ENCODE measurements at regions not wholly inside any gene's neighbourhood (a gene's known extent, or its start where the extent isn't known, plus 50 kb on each side); places are given as distances from the start of the nearest gene placed in this dataset.

GRCh38 chr3:23738944-23739343 is 66.8 kb upstream of the UBE2E1 start:
- TF ChIP-seq, protein P1, sequence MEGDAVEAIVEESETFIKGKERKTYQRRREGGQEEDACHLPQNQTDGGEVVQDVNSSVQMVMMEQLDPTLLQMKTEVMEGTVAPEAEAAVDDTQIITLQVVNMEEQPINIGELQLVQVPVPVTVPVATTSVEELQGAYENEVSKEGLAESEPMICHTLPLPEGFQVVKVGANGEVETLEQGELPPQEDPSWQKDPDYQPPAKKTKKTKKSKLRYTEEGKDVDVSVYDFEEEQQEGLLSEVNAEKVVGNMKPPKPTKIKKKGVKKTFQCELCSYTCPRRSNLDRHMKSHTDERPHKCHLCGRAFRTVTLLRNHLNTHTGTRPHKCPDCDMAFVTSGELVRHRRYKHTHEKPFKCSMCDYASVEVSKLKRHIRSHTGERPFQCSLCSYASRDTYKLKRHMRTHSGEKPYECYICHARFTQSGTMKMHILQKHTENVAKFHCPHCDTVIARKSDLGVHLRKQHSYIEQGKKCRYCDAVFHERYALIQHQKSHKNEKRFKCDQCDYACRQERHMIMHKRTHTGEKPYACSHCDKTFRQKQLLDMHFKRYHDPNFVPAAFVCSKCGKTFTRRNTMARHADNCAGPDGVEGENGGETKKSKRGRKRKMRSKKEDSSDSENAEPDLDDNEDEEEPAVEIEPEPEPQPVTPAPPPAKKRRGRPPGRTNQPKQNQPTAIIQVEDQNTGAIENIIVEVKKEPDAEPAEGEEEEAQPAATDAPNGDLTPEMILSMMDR (IDR thresholded peaks at IDR 0.05; ENCODE audit: low read depth, low read length) = no peak
- DNase-seq (ENCODE audit: low read depth in 2 of 2) = peak in 1 of 2 donors; percentile 17
- no peak overlapping the region for H3K4me3 ChIP-seq (replicated peaks in 1 of 2; ENCODE audit: low read depth in 2 of 2, low read length in 2 of 2)

DNA sequence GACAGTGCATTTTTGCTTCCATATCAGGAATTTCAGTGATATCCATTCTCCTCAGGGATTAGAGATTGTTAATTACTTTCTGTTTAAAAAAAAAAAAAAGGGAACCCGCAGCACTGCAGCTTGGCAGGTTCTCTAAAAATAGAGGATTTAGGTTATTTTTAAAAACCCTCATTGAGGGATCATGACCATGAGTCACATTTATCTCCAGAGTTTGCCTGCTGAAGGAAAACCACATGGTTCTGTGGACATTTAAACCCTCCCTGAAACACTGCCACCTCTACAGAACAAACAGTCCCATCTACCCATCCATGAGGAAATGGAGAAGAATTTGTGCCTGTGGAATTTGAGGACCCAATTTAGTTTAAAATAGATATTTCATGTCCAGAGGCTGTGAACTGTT is 66.2 kb upstream of the UBE2E1 start:
- no peak overlapping the region for H3K4me3 ChIP-seq (replicated peaks in 1 of 2; ENCODE audit: low read depth in 2 of 2, low read length in 2 of 2)
- DNase-seq (ENCODE audit: low read depth in 2 of 2) = peak; percentile 76 to 79
- TF ChIP-seq, protein P1 (IDR thresholded peaks at IDR 0.05; ENCODE audit: low read depth, low read length) = no peak

DNA sequence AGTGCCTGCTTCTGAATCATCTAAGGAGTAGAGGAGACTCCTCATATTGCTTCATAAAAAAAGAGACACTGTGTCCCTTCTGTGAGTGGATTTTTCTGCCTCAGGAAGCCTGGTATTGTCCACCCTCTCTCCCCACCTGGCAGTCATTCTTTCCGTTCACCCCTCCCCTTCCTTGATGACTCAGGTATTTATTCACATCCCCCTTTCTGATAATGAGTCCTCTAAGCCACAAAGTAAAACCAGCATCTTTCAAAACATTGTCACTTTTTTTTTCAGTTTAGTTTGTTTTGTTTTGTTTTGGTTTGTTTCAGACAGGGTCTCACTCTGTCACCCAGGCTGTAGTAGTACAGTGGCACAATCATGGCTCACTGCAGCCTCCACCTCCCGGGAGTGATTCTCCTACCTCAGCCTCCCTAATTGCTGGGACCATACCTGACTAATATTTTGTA is 65.2 kb upstream of the UBE2E1 start:
- peak; percentile 43 to 85 for DNase-seq (ENCODE audit: low read depth in 2 of 2)
- TF ChIP-seq, protein P1 (IDR thresholded peaks at IDR 0.05; ENCODE audit: low read depth, low read length) = no peak
- H3K4me3 ChIP-seq (replicated peaks in 1 of 2; ENCODE audit: low read depth in 2 of 2, low read length in 2 of 2) = peak overlapping the region in 1 of 2 donors; percentile 1

DNA sequence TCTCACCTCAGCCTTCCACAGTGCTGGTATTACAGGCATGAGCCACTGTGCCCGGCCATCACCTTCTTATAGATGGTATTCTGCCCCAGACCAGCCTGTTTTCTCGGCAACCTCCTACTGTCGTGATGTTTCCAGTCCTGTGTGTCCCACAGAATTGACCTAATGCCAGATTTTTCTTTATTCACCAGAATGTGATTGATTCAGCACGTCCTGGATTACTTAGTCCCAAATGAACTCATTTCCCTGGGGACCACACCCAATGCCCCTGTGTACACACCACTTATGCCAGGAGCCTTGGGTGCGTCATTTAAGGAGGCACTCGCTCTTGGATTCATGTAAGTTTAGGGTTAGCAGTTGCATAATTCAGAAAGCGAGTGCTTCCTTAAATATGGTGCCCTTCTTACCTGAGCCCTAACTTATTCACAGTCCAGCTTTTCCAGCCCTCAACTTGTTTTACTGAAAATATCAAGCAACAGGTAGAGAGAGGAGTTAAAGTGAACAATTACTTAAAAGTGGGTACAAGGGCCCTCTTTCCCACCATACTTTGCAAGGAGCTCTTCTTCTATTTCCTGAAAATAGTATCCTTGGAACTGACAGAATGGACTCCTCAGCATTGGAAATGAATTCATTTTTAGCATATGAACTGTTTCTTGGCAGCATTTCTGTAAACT is 64.6 kb upstream of the UBE2E1 start:
- peak overlapping the region in 1 of 2 donors; percentile 1 for H3K4me3 ChIP-seq (replicated peaks in 1 of 2; ENCODE audit: low read depth in 2 of 2, low read length in 2 of 2)
- DNase-seq (ENCODE audit: low read depth in 2 of 2) = peak in 1 of 2 donors; percentile 89
- TF ChIP-seq, protein P1 (IDR thresholded peaks at IDR 0.05; ENCODE audit: low read depth, low read length) = no peak

DNA sequence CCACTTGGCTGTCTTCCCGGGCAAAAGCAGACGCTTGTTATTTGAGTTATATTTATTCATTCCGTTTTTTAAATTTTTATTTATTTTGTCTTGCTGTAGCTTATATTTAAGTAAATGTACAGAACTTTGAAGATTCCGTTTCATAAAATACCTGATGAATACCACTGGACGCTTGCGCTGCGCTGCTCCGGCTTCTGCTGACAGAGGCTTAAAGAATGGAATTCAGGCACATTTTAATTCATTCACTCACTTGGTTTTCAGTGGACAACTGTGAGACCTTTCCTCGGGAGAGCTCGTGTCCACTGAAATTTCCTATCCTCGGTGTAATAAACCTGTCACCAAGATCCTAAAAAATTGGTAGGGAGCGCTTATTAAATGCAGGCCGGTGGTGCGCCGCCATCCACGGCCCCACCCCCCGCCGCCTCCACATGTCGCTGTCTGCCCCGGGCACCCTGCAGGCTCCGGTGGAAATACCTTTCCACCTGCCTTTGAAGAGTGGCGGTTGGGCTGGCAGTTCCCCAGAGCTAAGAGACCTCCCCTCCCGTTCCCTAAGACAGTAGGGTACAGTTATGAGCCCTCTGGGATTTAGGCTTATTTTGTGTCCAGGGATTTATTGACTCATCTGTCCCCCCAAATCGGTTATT is 62.5 kb upstream of the UBE2E1 start:
- no peak overlapping the region for H3K4me3 ChIP-seq (replicated peaks in 1 of 2; ENCODE audit: low read depth in 2 of 2, low read length in 2 of 2)
- TF ChIP-seq, protein P1 (IDR thresholded peaks at IDR 0.05; ENCODE audit: low read depth, low read length) = no peak
- DNase-seq (ENCODE audit: low read depth in 2 of 2) = no peak

DNA sequence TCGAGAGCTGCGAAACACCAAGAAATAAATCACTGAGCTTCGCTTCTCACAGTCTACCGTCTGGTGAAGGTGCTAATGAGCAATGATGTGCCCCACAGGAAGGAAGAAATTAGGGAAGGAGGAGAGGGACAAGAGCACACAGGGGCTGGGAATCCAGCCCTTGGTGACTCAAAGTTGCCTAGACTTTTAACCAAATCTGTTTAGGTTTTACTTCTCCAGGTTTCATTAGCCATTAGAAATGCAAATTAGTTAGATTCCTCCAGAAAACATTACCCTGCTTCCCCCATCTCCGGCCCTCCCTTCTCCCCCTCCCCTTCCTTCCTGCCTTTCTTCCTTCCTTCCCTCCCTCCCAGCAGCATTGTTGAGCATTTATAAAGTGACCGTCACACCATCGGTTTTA is 59.3 kb upstream of the UBE2E1 start:
- no peak for DNase-seq (ENCODE audit: low read depth in 2 of 2)
- TF ChIP-seq, protein P1 (IDR thresholded peaks at IDR 0.05; ENCODE audit: low read depth, low read length) = no peak
- H3K4me3 ChIP-seq (replicated peaks in 1 of 2; ENCODE audit: low read depth in 2 of 2, low read length in 2 of 2) = no peak overlapping the region

Measured in cardiac fibroblast (primary cell).